ENCODE measurements at regions not wholly inside any gene's neighbourhood (a gene's known extent, or its start where the extent isn't known, plus 50 kb on each side); places are given as distances from the start of the nearest gene placed in this dataset.

GRCh38 chr21:27369234-27369633 is 402.3 kb upstream of the ADAMTS5 start:
- intact Hi-C loops (cut with DNase I), result no loop called here
- Histone ChIP-seq H3K27ac (no peak overlapping the region), H3K4me3 (no peak overlapping the region), H3K9me3 (no peaks in the 10 kb centered on the region), H3K27me3 (no peaks in the 10 kb centered on the region), H3K36me3 (no peaks in the 10 kb centered on the region), H3K4me1 (peaks cover 0 to 4% of the 10 kb centered on the region in 2 donors)
- no peak for TF ChIP-seq CTCF (IDR thresholded peaks at IDR 0.05)
- DNase-seq (ENCODE audit: low spot score in 2 of 2), result no peak

GRCh38 chr21:27366646-27367235 is 399.9 kb upstream of the ADAMTS5 start:
- Histone ChIP-seq H3K27ac (no peak overlapping the region), H3K4me1 (no peaks in the 10 kb centered on the region), H3K27me3 (no peaks in the 10 kb centered on the region), H3K36me3 (no peaks in the 10 kb centered on the region), H3K4me3 (no peak overlapping the region), H3K9me3 (no peaks in the 10 kb centered on the region)
- no peak for TF ChIP-seq CTCF (IDR thresholded peaks at IDR 0.05)
- DNase-seq (ENCODE audit: low spot score in 2 of 2), result no peak
- intact Hi-C loops (cut with DNase I), result no loop called here

- H3K4me1 ChIP-seq, result no peaks in the 10 kb centered on the region
- no peaks in the 10 kb centered on the region for H3K36me3 ChIP-seq
- no peak for DNase-seq (ENCODE audit: low spot score in 2 of 2)
- no peak for TF ChIP-seq CTCF (IDR thresholded peaks at IDR 0.05)
- intact Hi-C loops (cut with DNase I), result no loop called here
- no peaks in the 10 kb centered on the region for H3K9me3 ChIP-seq
- no peak overlapping the region for H3K4me3 ChIP-seq
- no peak overlapping the region for H3K27ac ChIP-seq
- H3K27me3 ChIP-seq, result no peaks in the 10 kb centered on the region
These were observed 399.1 kb upstream of the ADAMTS5 start for GRCh38 chr21:27366036-27366435.

GRCh38 chr21:27365394-27365793 is 398.5 kb upstream of the ADAMTS5 start:
- H3K36me3 ChIP-seq, result no peaks in the 10 kb centered on the region
- intact Hi-C loops (cut with DNase I), result no loop called here
- no peak for TF ChIP-seq CTCF (IDR thresholded peaks at IDR 0.05)

GRCh38 chr21:27363719-27364477 is 397.0 kb upstream of the ADAMTS5 start:
- no peak for DNase-seq (ENCODE audit: low spot score in 2 of 2)
- Histone ChIP-seq H3K4me3 (no peak overlapping the region), H3K36me3 (no peaks in the 10 kb centered on the region), H3K4me1 (peaks cover 0 to 4% of the 10 kb centered on the region in 2 donors), H3K9me3 (no peaks in the 10 kb centered on the region), H3K27ac (no peak overlapping the region), H3K27me3 (no peaks in the 10 kb centered on the region)
- intact Hi-C loops (cut with DNase I), result no loop called here
- no peak for TF ChIP-seq CTCF (IDR thresholded peaks at IDR 0.05)

More at GRCh38 chr21:27365394-27365793, 398.5 kb upstream of the ADAMTS5 start:
- Histone ChIP-seq H3K9me3 (no peaks in the 10 kb centered on the region), H3K27ac (no peak overlapping the region), H3K27me3 (no peaks in the 10 kb centered on the region), H3K4me1 (no peaks in the 10 kb centered on the region), H3K4me3 (no peak overlapping the region)
- DNase-seq (ENCODE audit: low spot score in 2 of 2), result no peak
